H1 (cell line): ENCODE measurements at regions not wholly inside any gene's neighbourhood (a gene's known extent, or its start where the extent isn't known, plus 50 kb on each side); places are given as distances from the start of the nearest gene placed in this dataset.

Source experiments
- CTCF ChIA-PET: fragments of 300-600 bp; sonication (Branson Sonifier 250); formaldehyde crosslinking; loops from one replicate; lab custom pipeline; 2021; ENCODE audit not compliant: partially characterized antibody; lab: Charles Lee
- POLR2A ChIA-PET: fragments of 300-600 bp; sonication (Branson Sonifier 250); formaldehyde crosslinking; loops from one replicate; lab custom pipeline; 2021; ENCODE audit warnings: inconsistent platforms; ENCODE audit not compliant: partially characterized antibody; lab: Charles Lee
- DNase-seq, 2 experiments: peaks; one replicate each; pipeline versions ENCODE4 v3.0.0 to v3.0.0-alpha.2; 2010 to 2022; ENCODE audit warnings: low spot score in 2 of 2, low read depth in 1 of 2, mixed read lengths in 1 of 2
- FAIRE-seq: peaks from 2 replicates; lab custom pipeline; 2011; peaks lifted over from hg19 to GRCh38; lab: Jason Lieb, UNC
- H2AFZ ChIP-seq: 2 replicates; pipeline ENCODE4 v1.8.1; 2012; ENCODE audit warnings: low read length, inconsistent platforms
- H2AK5ac ChIP-seq: 2 replicates; pipeline ENCODE4 v1.6.1; 2013; ENCODE audit warnings: low read depth, low read length
- H2BK120ac ChIP-seq: replicated peaks from 2 replicates; pipeline ENCODE3; 2013; ENCODE audit warnings: low read depth, low read length, inconsistent platforms
- H2BK12ac ChIP-seq: 2 replicates; pipeline ENCODE4 v1.6.1; 2013; ENCODE audit warnings: low read depth, low read length
- H2BK15ac ChIP-seq: 2 replicates; pipeline ENCODE4 v1.6.1; 2013; ENCODE audit warnings: low read length
- H2BK20ac ChIP-seq: 2 replicates; pipeline ENCODE4 v1.6.1; 2013; ENCODE audit warnings: low read length
- H2BK5ac ChIP-seq: 2 replicates; pipeline ENCODE4 v1.6.1; 2013; ENCODE audit warnings: low read depth, low read length
- H3K14ac ChIP-seq: 2 replicates; pipeline ENCODE4 v1.6.1; 2013; ENCODE audit warnings: inconsistent platforms; ENCODE audit not compliant: insufficient read length
- H3K18ac ChIP-seq: 2 replicates; pipeline ENCODE4 v1.6.1; 2013; ENCODE audit warnings: low read length; ENCODE audit errors: extremely low read depth
- H3K23ac ChIP-seq: 2 replicates; pipeline ENCODE4 v1.6.1; 2013; ENCODE audit warnings: inconsistent platforms; ENCODE audit not compliant: insufficient read length
- H3K23me2 ChIP-seq: 2 replicates; pipeline ENCODE4 v1.6.1; 2013; ENCODE audit warnings: low read depth, low read length
- H3K27ac ChIP-seq: 2 replicates; pipeline ENCODE4 v1.6.1; 2011; ENCODE audit warnings: low read depth, low read length, inconsistent platforms
- H3K27me3 ChIP-seq, 4 experiments: replicated peaks in 1 of 4; 1 replicate in 1 of 4; 2 replicates in 3 of 4; pipeline versions ENCODE4 v1.6.1 to v1.8.1; 2011 to 2013; ENCODE audit warnings: low read length in 3 of 4, mild to moderate bottlenecking in 3 of 4, inconsistent platforms in 2 of 4, mixed read lengths in 2 of 4, moderate library complexity in 1 of 4; ENCODE audit not compliant: control insufficient read depth in 3 of 4, insufficient read depth in 3 of 4; ENCODE audit errors: extremely low read depth in 1 of 4
- H3K36me3 ChIP-seq, 4 experiments: 2 replicates each; pipeline versions ENCODE4 v1.6.1 to v1.8.1; 2011 to 2013; ENCODE audit warnings: mild to moderate bottlenecking in 4 of 4, low read length in 3 of 4, moderate library complexity in 2 of 4, control low read depth in 1 of 4, inconsistent platforms in 1 of 4; ENCODE audit not compliant: insufficient read depth in 4 of 4, control insufficient read depth in 2 of 4
- H3K4ac ChIP-seq: replicated peaks from 2 replicates; pipeline ENCODE3; 2013; ENCODE audit warnings: low read length, low read depth, mixed read lengths, inconsistent platforms; ENCODE audit not compliant: insufficient read length
- H3K4me1 ChIP-seq, 4 experiments: replicated peaks in 1 of 4; 1 replicate in 1 of 4; 2 replicates in 3 of 4; pipeline versions ENCODE4 v1.6.1 to v1.8.1; 2011 to 2013; ENCODE audit warnings: low read length in 3 of 4, inconsistent platforms in 2 of 4, mixed read lengths in 1 of 4; ENCODE audit not compliant: insufficient read depth in 4 of 4, control insufficient read depth in 3 of 4
- H3K4me2 ChIP-seq, 2 experiments: 2 replicates each; pipeline versions ENCODE4 v1.6.1 to v1.8.1; 2011 to 2013; ENCODE audit warnings: low read depth in 2 of 2, low read length in 2 of 2, control low read depth in 1 of 2, inconsistent platforms in 1 of 2, mild to moderate bottlenecking in 1 of 2; ENCODE audit not compliant: insufficient read depth in 1 of 2
- H3K4me3 ChIP-seq, 4 experiments: fragments of 200-600, 300-600 bp in 1 of 4; sonication (generic), shearing (Covaris generic), sonication (Bioruptor Twin) in 1 of 4; 2 replicates each; pipeline versions ENCODE4 v1.5.1 to v1.8.1; 2011 to 2016; ENCODE audit warnings: low read length in 4 of 4, low read depth in 3 of 4, control low read depth in 2 of 4, inconsistent platforms in 2 of 4, mild to moderate bottlenecking in 2 of 4, mixed read lengths in 1 of 4, moderate library complexity in 1 of 4; ENCODE audit not compliant: insufficient read depth in 2 of 4; ENCODE audit errors: extremely low read depth in 1 of 4
- H3K56ac ChIP-seq: replicated peaks from 2 replicates; pipeline ENCODE3; 2013; ENCODE audit warnings: low read depth, mild to moderate bottlenecking, mixed read lengths, low read length, inconsistent platforms; ENCODE audit not compliant: insufficient read length
- H3K79me1 ChIP-seq: 2 replicates; pipeline ENCODE4 v1.6.1; 2013; ENCODE audit warnings: low read depth, low read length, control low read depth
- H3K79me2 ChIP-seq, 2 experiments: 2 replicates each; pipeline versions ENCODE4 v1.6.1 to v1.8.1; 2012 to 2013; ENCODE audit warnings: low read length in 2 of 2, mild to moderate bottlenecking in 2 of 2, inconsistent platforms in 1 of 2; ENCODE audit not compliant: insufficient read depth in 2 of 2, control insufficient read depth in 1 of 2
- H3K9ac ChIP-seq, 4 experiments: replicated peaks in 1 of 4; 1 replicate in 1 of 4; 2 replicates in 3 of 4; pipeline versions ENCODE4 v1.6.1 to v1.8.1; 2011 to 2013; ENCODE audit warnings: low read depth in 3 of 4, low read length in 3 of 4, control low read depth in 2 of 4, mild to moderate bottlenecking in 2 of 4, moderate library complexity in 2 of 4, inconsistent platforms in 1 of 4; ENCODE audit errors: extremely low read depth in 1 of 4
- H3K9me3 ChIP-seq, 2 experiments: 2 replicates each; pipeline versions ENCODE4 v1.6.1 to v1.8.1; 2012 to 2013; ENCODE audit warnings: mild to moderate bottlenecking in 2 of 2, moderate library complexity in 2 of 2, control low read depth in 1 of 2, inconsistent platforms in 1 of 2, low read depth in 1 of 2, low read length in 1 of 2, mixed read lengths in 1 of 2; ENCODE audit not compliant: insufficient read depth in 2 of 2
- H4K20me1 ChIP-seq, 2 experiments: replicated peaks in 1 of 2; 2 replicates each; pipeline versions ENCODE3 to v1.8.1; 2011 to 2013; ENCODE audit warnings: inconsistent platforms in 2 of 2, low read length in 2 of 2, mild to moderate bottlenecking in 1 of 2; ENCODE audit not compliant: insufficient read depth in 2 of 2, control insufficient read depth in 1 of 2
- H4K5ac ChIP-seq: 2 replicates; pipeline ENCODE4 v1.6.1; 2013; ENCODE audit warnings: low read length, low read depth, mixed read lengths, inconsistent platforms; ENCODE audit not compliant: insufficient read length
- H4K8ac ChIP-seq: 2 replicates; pipeline ENCODE4 v1.8.0; 2013; ENCODE audit warnings: mild to moderate bottlenecking, moderate library complexity, low read length, inconsistent platforms; ENCODE audit not compliant: insufficient read depth; ENCODE audit errors: extremely low read depth
- H4K91ac ChIP-seq: replicated peaks from 2 replicates; pipeline ENCODE3; 2013; ENCODE audit warnings: low read length, mixed read lengths, inconsistent platforms; ENCODE audit not compliant: insufficient read length
- CHD1 ChIP-seq: IDR thresholded peaks from 2 replicates; pipeline ENCODE4 v1.6.1; 2012; ENCODE audit warnings: low read depth, low read length, improper control_type of control experiment
- CHD2 ChIP-seq: IDR thresholded peaks from 2 replicates; pipeline ENCODE4 v1.6.1; 2012; ENCODE audit warnings: low read length, improper control_type of control experiment
- CREB1 ChIP-seq: IDR thresholded peaks from 2 replicates; pipeline ENCODE4 v1.6.1; 2012; ENCODE audit warnings: inconsistent platforms
- CTCF ChIP-seq, 3 experiments: IDR thresholded peaks; 1 replicate in 2 of 3; 2 replicates in 1 of 3; pipeline versions ENCODE4 v1.5.1 to v1.6.1; 2011; ENCODE audit warnings: low read length in 3 of 3, mild to moderate bottlenecking in 3 of 3, inconsistent platforms in 2 of 3, low read depth in 1 of 3, moderate library complexity in 1 of 3; ENCODE audit not compliant: insufficient read depth in 1 of 3; ENCODE audit errors: control extremely low read depth in 1 of 3
- PHF8 ChIP-seq: fragments of 200-600 bp; sonication (generic); conservative IDR thresholded peaks from 2 replicates; pipeline ENCODE4 v1.7.1; 2012; ENCODE audit warnings: low read depth, mild to moderate bottlenecking, inconsistent platforms, low read length, moderate library complexity
- POLR2A ChIP-seq, 2 experiments: IDR thresholded peaks; 1 replicate in 1 of 2; 2 replicates in 1 of 2; pipeline ENCODE4 v1.6.1; 2011; ENCODE audit warnings: low read depth in 2 of 2, low read length in 2 of 2, mild to moderate bottlenecking in 2 of 2; ENCODE audit errors: control extremely low read depth in 1 of 2
- SRF ChIP-seq: IDR thresholded peaks from 2 replicates; pipeline ENCODE4 v1.6.1; 2011; ENCODE audit warnings: mild to moderate bottlenecking, low read depth, low read length, moderate library complexity
- TBP ChIP-seq: IDR thresholded peaks from 2 replicates; pipeline ENCODE4 v1.6.1; 2011; ENCODE audit warnings: low read depth, low read length, improper control_type of control experiment
- WGBS, 2 experiments: shearing (Covaris generic) in 1 of 2; methylation state at CpG; one replicate each; pipeline versions ENCODE4 v1.1.6 to v1.1.7; 2013 to 2015; ENCODE audit warnings: low lambda C conversion rate in 2 of 2, mixed read lengths in 2 of 2, inconsistent platforms in 1 of 2, low coverage in 1 of 2, missing lambda C conversion rate in 1 of 2; ENCODE audit not compliant: insufficient replicate concordance in 2 of 2, insufficient coverage in 1 of 2, insufficient read length in 1 of 2; ENCODE audit errors: extremely low coverage in 1 of 2, missing lambda C conversion rate in 1 of 2; 5-methylcytosine and 5-hydroxymethylcytosine counted together

GRCh38 chr6:141501616-141502015 lies 631.1 kb upstream of the GJE1 start:
- H3K4me1 ChIP-seq, result no peaks in the 10 kb centered on the region
- H3K56ac ChIP-seq, result no peak overlapping the region
- no peak overlapping the region for H4K8ac ChIP-seq
- H3K4me3 ChIP-seq, result no peak overlapping the region
- H2BK12ac ChIP-seq, result no peak overlapping the region
- H3K23ac ChIP-seq, result no peak overlapping the region
- no peaks in the 10 kb centered on the region for H3K79me1 ChIP-seq
- FAIRE-seq (no peak), DNase-seq (no peak)
- H3K27ac ChIP-seq, result no peak overlapping the region
- H2AK5ac ChIP-seq, result no peak overlapping the region
- H2BK5ac ChIP-seq, result no peak overlapping the region
- no peak overlapping the region for H4K91ac ChIP-seq
- CTCF ChIA-PET, result no interaction called here
- no peak overlapping the region for H3K9ac ChIP-seq
- H2BK20ac ChIP-seq, result no peak overlapping the region
- H3K18ac ChIP-seq, result no peak overlapping the region
- H3K9me3 ChIP-seq, result peaks cover 24 to 32% of the 10 kb centered on the region in 2 experiments
- no peaks in the 10 kb centered on the region for H3K79me2 ChIP-seq
- H3K4me2 ChIP-seq, result no peak overlapping the region
- no peak overlapping the region for H2BK120ac ChIP-seq
- H3K27me3 ChIP-seq, result no peaks in the 10 kb centered on the region
- POLR2A ChIA-PET, result no interaction called here
- H3K14ac ChIP-seq, result no peak overlapping the region
- H3K23me2 ChIP-seq, result no peaks in the 10 kb centered on the region; the same call in 1 of the 2 replicates
- no peaks in the 10 kb centered on the region for H4K20me1 ChIP-seq
- H3K36me3 ChIP-seq, result peaks cover 0 to 5% (median 0%) of the 10 kb centered on the region in 4 experiments; a peak in 2 of 8 replicates
- no peak overlapping the region for H3K4ac ChIP-seq
- 78% methylated on average over 1 of the region's 1 CpG; no CpG with 5 or more reads in 1 of the 2 experiments for WGBS, 2 experiments
- TF ChIP-seq CTCF (IDR thresholded peaks at IDR 0.05; ENCODE audit: control extremely low read depth in 1 of 3, insufficient read depth in 1 of 3, low read depth in 1 of 3, low read length in 3 of 3) (no peak), TBP (no peak), CHD2 (no peak), CHD1 (no peak), POLR2A (IDR thresholded peaks at IDR 0.05; ENCODE audit: control extremely low read depth in 1 of 2, low read depth in 2 of 2, low read length in 2 of 2) (no peak), CREB1 (no peak), SRF (no peak), PHF8 (no peak)
- no peak overlapping the region for H2BK15ac ChIP-seq
- H2AFZ ChIP-seq, result no peak overlapping the region
- no peak overlapping the region for H4K5ac ChIP-seq
